H1 (cell line): ENCODE measurements at regions not wholly inside any gene's neighbourhood (a gene's known extent, or its start where the extent isn't known, plus 50 kb on each side); places are given as distances from the start of the nearest gene placed in this dataset.

Experiments used
- TF ChIP-seq, protein P1 (sequence below): fragments of 300-600 bp; sonication (generic); IDR thresholded peaks from 2 replicates; pipeline ENCODE4 v1.7.1; 2012; ENCODE audit warnings: low read length, moderate library complexity, mild to moderate bottlenecking, inconsistent platforms; ENCODE audit not compliant: insufficient replicate concordance

DNA sequence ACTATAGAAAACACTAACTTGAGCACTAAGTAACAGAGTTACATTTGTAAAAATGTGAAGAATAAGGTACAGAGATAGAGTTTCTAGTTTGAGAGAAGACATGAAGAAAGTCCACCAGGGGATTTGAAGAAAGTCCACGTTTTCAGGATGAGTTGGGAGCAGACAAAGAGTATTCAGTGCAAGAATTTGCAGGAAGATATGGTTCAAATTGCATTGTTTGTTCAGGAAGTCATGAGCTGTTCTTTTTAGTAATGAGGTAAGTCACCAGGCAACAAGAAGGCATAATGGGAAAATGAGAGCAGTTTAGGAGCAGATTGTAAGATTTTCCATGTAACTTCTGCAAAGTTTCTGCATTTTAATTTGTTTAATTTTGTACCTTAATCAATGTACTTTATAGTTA lies 618.0 kb downstream of the DACH1 start (continued):
- TF ChIP-seq, protein P1, sequence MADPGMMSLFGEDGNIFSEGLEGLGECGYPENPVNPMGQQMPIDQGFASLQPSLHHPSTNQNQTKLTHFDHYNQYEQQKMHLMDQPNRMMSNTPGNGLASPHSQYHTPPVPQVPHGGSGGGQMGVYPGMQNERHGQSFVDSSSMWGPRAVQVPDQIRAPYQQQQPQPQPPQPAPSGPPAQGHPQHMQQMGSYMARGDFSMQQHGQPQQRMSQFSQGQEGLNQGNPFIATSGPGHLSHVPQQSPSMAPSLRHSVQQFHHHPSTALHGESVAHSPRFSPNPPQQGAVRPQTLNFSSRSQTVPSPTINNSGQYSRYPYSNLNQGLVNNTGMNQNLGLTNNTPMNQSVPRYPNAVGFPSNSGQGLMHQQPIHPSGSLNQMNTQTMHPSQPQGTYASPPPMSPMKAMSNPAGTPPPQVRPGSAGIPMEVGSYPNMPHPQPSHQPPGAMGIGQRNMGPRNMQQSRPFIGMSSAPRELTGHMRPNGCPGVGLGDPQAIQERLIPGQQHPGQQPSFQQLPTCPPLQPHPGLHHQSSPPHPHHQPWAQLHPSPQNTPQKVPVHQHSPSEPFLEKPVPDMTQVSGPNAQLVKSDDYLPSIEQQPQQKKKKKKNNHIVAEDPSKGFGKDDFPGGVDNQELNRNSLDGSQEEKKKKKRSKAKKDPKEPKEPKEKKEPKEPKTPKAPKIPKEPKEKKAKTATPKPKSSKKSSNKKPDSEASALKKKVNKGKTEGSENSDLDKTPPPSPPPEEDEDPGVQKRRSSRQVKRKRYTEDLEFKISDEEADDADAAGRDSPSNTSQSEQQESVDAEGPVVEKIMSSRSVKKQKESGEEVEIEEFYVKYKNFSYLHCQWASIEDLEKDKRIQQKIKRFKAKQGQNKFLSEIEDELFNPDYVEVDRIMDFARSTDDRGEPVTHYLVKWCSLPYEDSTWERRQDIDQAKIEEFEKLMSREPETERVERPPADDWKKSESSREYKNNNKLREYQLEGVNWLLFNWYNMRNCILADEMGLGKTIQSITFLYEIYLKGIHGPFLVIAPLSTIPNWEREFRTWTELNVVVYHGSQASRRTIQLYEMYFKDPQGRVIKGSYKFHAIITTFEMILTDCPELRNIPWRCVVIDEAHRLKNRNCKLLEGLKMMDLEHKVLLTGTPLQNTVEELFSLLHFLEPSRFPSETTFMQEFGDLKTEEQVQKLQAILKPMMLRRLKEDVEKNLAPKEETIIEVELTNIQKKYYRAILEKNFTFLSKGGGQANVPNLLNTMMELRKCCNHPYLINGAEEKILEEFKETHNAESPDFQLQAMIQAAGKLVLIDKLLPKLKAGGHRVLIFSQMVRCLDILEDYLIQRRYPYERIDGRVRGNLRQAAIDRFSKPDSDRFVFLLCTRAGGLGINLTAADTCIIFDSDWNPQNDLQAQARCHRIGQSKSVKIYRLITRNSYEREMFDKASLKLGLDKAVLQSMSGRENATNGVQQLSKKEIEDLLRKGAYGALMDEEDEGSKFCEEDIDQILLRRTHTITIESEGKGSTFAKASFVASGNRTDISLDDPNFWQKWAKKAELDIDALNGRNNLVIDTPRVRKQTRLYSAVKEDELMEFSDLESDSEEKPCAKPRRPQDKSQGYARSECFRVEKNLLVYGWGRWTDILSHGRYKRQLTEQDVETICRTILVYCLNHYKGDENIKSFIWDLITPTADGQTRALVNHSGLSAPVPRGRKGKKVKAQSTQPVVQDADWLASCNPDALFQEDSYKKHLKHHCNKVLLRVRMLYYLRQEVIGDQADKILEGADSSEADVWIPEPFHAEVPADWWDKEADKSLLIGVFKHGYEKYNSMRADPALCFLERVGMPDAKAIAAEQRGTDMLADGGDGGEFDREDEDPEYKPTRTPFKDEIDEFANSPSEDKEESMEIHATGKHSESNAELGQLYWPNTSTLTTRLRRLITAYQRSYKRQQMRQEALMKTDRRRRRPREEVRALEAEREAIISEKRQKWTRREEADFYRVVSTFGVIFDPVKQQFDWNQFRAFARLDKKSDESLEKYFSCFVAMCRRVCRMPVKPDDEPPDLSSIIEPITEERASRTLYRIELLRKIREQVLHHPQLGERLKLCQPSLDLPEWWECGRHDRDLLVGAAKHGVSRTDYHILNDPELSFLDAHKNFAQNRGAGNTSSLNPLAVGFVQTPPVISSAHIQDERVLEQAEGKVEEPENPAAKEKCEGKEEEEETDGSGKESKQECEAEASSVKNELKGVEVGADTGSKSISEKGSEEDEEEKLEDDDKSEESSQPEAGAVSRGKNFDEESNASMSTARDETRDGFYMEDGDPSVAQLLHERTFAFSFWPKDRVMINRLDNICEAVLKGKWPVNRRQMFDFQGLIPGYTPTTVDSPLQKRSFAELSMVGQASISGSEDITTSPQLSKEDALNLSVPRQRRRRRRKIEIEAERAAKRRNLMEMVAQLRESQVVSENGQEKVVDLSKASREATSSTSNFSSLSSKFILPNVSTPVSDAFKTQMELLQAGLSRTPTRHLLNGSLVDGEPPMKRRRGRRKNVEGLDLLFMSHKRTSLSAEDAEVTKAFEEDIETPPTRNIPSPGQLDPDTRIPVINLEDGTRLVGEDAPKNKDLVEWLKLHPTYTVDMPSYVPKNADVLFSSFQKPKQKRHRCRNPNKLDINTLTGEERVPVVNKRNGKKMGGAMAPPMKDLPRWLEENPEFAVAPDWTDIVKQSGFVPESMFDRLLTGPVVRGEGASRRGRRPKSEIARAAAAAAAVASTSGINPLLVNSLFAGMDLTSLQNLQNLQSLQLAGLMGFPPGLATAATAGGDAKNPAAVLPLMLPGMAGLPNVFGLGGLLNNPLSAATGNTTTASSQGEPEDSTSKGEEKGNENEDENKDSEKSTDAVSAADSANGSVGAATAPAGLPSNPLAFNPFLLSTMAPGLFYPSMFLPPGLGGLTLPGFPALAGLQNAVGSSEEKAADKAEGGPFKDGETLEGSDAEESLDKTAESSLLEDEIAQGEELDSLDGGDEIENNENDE = no peak
- TF ChIP-seq, all 59 proteins: peak for 0
